Ascending aorta (tissue), 2 donors: ENCODE measurements at regions not wholly inside any gene's neighbourhood (a gene's known extent, or its start where the extent isn't known, plus 50 kb on each side); places are given as distances from the start of the nearest gene placed in this dataset.

ENCODE experiments used
- DNase-seq, 2 donors: peaks; one replicate each; pipeline ENCODE4 v3.0.0-alpha.2; 2019; ENCODE audit warnings: low spot score in 2 of 2
- H3K27ac ChIP-seq, 2 donors: fragments of 200-600 bp; sonication (generic); one replicate each; pipeline ENCODE4 v1.5.1; 2016 to 2017; ENCODE audit warnings: mild to moderate bottlenecking in 1 of 2
- H3K27me3 ChIP-seq: fragments of 200-600 bp; sonication (generic); one replicate; pipeline ENCODE4 v1.5.1; 2017
- H3K36me3 ChIP-seq, 2 donors: fragments of 200-600 bp; sonication (generic); one replicate each; pipeline ENCODE4 v1.5.1; 2016
- H3K4me1 ChIP-seq, 2 donors: fragments of 200-600 bp; sonication (generic); one replicate each; pipeline ENCODE4 v1.5.1; 2016 to 2017; ENCODE audit warnings: mild to moderate bottlenecking in 1 of 2
- H3K4me3 ChIP-seq, 2 donors: fragments of 200-600 bp; sonication (generic); one replicate each; pipeline ENCODE4 v1.5.1; 2016 to 2017; ENCODE audit warnings: mild to moderate bottlenecking in 1 of 2
- H3K9me3 ChIP-seq, 2 donors: fragments of 200-600 bp; sonication (generic); one replicate each; pipeline ENCODE4 v1.5.1; 2016
- intact Hi-C: fragments of 100-400 bp; cut with DNase I; formaldehyde crosslinking; loops from one replicate; pipeline ENCODE4 v1.15.1; 2023
- TF ChIP-seq, protein P1 (sequence below), 3 experiments: fragments of 200-600 bp in 2 of 3; fragments of 450-650 bp in 1 of 3; sonication (generic) in 2 of 3; IDR thresholded peaks; one replicate each; pipeline ENCODE4 v1.5.1; 2016 to 2019; ENCODE audit warnings: antibody characterized with exemption in 3 of 3, mild to moderate bottlenecking in 1 of 3, moderate library complexity in 1 of 3

DNA sequence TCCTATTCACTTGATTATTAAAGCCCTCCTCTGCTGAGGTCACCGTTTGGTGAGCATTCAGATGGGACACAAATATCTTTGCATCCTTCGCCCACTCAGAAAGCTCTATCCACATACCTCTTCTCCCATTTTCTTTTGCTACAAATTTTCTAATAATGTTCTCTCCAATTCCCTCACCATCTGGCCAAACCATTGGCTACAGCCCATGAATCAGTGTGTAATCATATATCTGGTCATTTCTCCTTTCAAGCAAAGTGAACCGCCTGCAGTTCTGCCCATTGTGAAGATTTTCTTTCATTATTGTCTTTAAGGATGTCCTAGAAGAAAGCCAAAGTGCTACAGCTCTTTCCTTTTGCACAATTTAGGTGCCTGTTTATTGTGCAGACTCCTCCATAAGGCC, 54.2 kb upstream of the DAPK1 start:
- Histone ChIP-seq H3K4me1 (no peaks in the 10 kb centered on the region), H3K9me3 (no peaks in the 10 kb centered on the region), H3K36me3 (no peaks in the 10 kb centered on the region), H3K4me3 (no peak overlapping the region), H3K27ac (no peak overlapping the region), H3K27me3 (no peaks in the 10 kb centered on the region)
- intact Hi-C loops, result no loop called here
- DNase-seq, result no peak
- TF ChIP-seq, protein P1, sequence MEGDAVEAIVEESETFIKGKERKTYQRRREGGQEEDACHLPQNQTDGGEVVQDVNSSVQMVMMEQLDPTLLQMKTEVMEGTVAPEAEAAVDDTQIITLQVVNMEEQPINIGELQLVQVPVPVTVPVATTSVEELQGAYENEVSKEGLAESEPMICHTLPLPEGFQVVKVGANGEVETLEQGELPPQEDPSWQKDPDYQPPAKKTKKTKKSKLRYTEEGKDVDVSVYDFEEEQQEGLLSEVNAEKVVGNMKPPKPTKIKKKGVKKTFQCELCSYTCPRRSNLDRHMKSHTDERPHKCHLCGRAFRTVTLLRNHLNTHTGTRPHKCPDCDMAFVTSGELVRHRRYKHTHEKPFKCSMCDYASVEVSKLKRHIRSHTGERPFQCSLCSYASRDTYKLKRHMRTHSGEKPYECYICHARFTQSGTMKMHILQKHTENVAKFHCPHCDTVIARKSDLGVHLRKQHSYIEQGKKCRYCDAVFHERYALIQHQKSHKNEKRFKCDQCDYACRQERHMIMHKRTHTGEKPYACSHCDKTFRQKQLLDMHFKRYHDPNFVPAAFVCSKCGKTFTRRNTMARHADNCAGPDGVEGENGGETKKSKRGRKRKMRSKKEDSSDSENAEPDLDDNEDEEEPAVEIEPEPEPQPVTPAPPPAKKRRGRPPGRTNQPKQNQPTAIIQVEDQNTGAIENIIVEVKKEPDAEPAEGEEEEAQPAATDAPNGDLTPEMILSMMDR (IDR thresholded peaks at IDR 0.05), result no peak

DNA sequence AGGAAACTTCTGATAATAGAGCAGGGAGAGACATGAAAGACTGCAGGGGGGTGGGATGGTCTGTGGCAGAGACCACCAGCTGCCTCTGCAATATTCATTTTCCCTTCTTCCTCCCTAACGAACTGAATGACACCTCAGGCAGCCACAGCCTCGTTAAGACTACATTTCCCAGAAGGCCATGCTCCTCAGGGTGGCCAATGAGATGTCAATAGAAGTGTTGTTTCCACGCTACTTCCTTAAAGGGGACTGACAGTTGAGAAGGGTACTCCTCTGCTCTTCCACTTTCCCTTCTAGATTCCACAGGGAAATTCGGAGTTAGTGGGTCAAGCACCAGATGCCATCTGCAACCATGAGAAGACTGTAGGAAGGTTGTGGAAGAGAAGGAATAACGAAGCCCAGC, 52.0 kb upstream of the DAPK1 start:
- TF ChIP-seq, protein P1 (IDR thresholded peaks at IDR 0.05), result no peak
- Histone ChIP-seq H3K9me3 (no peaks in the 10 kb centered on the region), H3K27me3 (no peaks in the 10 kb centered on the region), H3K4me1 (no peaks in the 10 kb centered on the region), H3K4me3 (no peak overlapping the region), H3K27ac (no peak overlapping the region), H3K36me3 (no peaks in the 10 kb centered on the region)
- intact Hi-C loops, result no loop called here
- no peak for DNase-seq

DNA sequence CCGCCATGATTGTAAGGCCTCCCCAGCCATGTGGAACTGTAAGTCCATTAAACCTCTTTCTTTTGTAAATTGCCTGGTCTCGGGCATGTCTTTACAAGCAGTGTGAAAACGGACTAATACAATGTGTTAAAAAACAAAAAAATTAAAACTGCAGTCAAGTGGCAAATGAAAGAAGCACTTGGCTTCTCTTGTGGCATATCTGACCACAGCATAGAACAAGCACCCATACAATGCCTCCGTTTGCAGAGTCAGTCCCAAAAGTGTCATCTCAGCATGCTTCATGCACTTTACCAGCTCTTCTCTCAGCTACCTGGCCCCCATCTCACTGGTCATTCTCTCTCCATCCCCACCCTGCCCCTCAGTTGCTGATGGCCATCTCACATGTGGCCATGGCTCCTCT, 51.1 kb upstream of the DAPK1 start:
- Histone ChIP-seq H3K27me3 (no peaks in the 10 kb centered on the region), H3K4me1 (no peaks in the 10 kb centered on the region), H3K9me3 (no peaks in the 10 kb centered on the region), H3K4me3 (no peak overlapping the region), H3K36me3 (no peaks in the 10 kb centered on the region), H3K27ac (no peak overlapping the region)
- intact Hi-C loops, result no loop called here
- no peak for DNase-seq
- TF ChIP-seq, protein P1 (IDR thresholded peaks at IDR 0.05), result no peak

DNA sequence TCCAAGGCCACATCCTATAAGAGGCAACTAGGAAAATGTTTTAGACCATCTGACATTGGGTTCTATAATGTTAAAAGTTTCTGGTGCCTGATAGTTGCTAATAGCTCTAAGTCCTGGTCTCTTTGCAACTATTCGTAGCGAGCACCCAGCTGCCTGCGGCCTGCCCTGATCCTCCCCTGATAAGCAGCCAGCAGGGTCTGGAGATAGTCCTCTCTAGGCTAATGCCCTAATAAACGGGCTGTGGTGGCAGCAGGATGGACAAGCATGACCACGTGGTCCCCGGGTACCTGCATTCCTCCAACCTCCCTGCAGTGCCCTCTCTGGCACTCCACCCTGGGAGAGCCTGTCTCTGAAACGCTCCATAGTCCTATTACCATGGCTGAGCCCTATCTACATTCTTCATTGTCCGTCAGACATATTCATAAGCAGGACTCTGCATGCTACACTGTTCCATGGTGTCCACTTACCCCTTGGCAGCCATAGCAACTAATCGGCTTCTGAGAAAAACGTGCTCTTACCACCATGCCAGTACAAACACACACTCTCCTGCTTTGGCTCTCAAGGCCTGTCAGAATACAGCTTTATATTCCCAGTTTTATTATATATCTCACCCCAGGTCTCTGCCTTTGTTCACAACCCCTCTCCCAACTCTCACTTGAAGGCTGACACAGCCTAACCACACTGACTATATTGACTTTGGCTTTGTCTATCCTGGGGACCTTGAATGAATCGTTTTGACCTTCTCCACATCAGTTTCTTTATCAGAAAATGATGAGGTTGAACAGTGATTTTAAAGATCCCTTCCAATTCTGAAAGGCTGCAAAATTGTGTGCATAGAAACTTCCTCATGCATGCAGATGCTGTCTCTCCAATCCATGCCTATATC, 49.9 kb upstream of the DAPK1 start:
- Histone ChIP-seq H3K4me1 (no peaks in the 10 kb centered on the region), H3K27ac (no peak overlapping the region), H3K9me3 (no peaks in the 10 kb centered on the region), H3K4me3 (no peak overlapping the region), H3K36me3 (no peaks in the 10 kb centered on the region), H3K27me3 (no peaks in the 10 kb centered on the region)
- DNase-seq, result no peak
- TF ChIP-seq, protein P1 (IDR thresholded peaks at IDR 0.05), result no peak
- intact Hi-C loops, result no loop called here
